ACC112 (cell line): ENCODE measurements at regions not wholly inside any gene's neighbourhood (a gene's known extent, or its start where the extent isn't known, plus 50 kb on each side); places are given as distances from the start of the nearest gene placed in this dataset.

Experiments used
- H2AFZ ChIP-seq: fragments of 200-600 bp; sonication (generic); one replicate; pipeline ENCODE4 v1.6.0; 2017; ENCODE audit warnings: antibody characterized with exemption, low read length; ENCODE audit not compliant: unreplicated experiment
- H3K27ac ChIP-seq: fragments of 200-600 bp; sonication (generic); 2 replicates; pipeline ENCODE4 v1.5.1; 2014; ENCODE audit warnings: low read depth, mild to moderate bottlenecking, antibody characterized with exemption, low read length, moderate library complexity
- H3K27me3 ChIP-seq: fragments of 200-600 bp; sonication (generic); 2 replicates; pipeline ENCODE4 v1.6.1; 2014; ENCODE audit warnings: mild to moderate bottlenecking, antibody characterized with exemption, low read length, moderate library complexity, mixed read lengths; ENCODE audit not compliant: insufficient read depth
- H3K36me3 ChIP-seq: fragments of 200-600 bp; sonication (generic); 2 replicates; pipeline ENCODE4 v1.6.1; 2016; ENCODE audit warnings: mild to moderate bottlenecking, antibody characterized with exemption, low read length, moderate library complexity, mixed read lengths; ENCODE audit not compliant: insufficient read depth
- H3K4me1 ChIP-seq: fragments of 200-600 bp; sonication (generic); one replicate; pipeline ENCODE4 v1.6.1; 2016; ENCODE audit warnings: low read length, mixed read lengths; ENCODE audit not compliant: insufficient read depth, unreplicated experiment, control insufficient read depth
- H3K4me3 ChIP-seq: fragments of 200-600 bp; sonication (generic); 2 replicates; pipeline ENCODE4 v1.5.1; 2014; ENCODE audit warnings: mild to moderate bottlenecking, low read depth, low read length
- H3K79me2 ChIP-seq: fragments of 200-600 bp; sonication (generic); one replicate; pipeline ENCODE4 v1.6.0; 2016; ENCODE audit warnings: low read length; ENCODE audit not compliant: control insufficient read depth, unreplicated experiment, insufficient read depth

- Histone ChIP-seq H3K4me1 (no peaks in the 10 kb centered on the region), H3K36me3 (no peaks in the 10 kb centered on the region), H2AFZ (no peak overlapping the region), H3K4me3 (no peak overlapping the region), H3K79me2 (no peaks in the 10 kb centered on the region), H3K27me3 (no peaks in the 10 kb centered on the region), H3K27ac (no peak overlapping the region)
Observed at GRCh38 chr5:40368200-40368599, 311.5 kb upstream of the PTGER4 start.

- Histone ChIP-seq H3K27me3 (no peaks in the 10 kb centered on the region), H3K36me3 (no peaks in the 10 kb centered on the region), H3K4me3 (no peak overlapping the region), H2AFZ (peak overlapping the region; percentile 27), H3K4me1 (no peaks in the 10 kb centered on the region), H3K27ac (no peak overlapping the region), H3K79me2 (no peaks in the 10 kb centered on the region)
Observed at GRCh38 chr5:40367255-40367654, 312.5 kb upstream of the PTGER4 start.

GRCh38 chr5:40365342-40366330 is 314.1 kb upstream of the PTGER4 start:
- no peaks in the 10 kb centered on the region for H3K4me1 ChIP-seq
- H3K27me3 ChIP-seq, result no peaks in the 10 kb centered on the region

DNA sequence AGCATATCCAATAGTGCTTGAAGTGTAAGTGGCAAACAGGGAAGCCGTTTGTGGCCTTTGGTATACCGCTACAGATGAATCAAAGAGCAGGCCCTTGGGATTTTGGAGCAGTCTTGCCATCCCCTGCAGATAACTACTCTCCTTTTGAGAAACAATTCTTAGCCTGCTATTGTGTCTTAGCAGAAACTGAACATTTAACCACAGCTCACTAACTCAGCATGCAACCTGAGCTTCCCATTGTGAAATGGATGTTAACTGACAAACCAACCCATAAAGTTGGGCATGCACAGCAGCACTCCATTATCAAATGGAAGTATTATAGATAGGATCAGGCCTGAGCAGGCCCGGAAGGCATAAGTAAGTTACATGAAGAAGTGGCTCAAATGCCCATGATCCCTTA is 315.3 kb upstream of the PTGER4 start:
- Histone ChIP-seq H3K79me2 (no peaks in the 10 kb centered on the region), H3K4me3 (no peak overlapping the region), H2AFZ (no peak overlapping the region), H3K27me3 (no peaks in the 10 kb centered on the region), H3K36me3 (no peaks in the 10 kb centered on the region), H3K27ac (no peak overlapping the region), H3K4me1 (no peaks in the 10 kb centered on the region)

More at GRCh38 chr5:40365342-40366330, 314.1 kb upstream of the PTGER4 start:
- no peaks in the 10 kb centered on the region for H3K36me3 ChIP-seq
- H3K27ac ChIP-seq, result no peak overlapping the region
- no peaks in the 10 kb centered on the region for H3K79me2 ChIP-seq
- H2AFZ ChIP-seq, result no peak overlapping the region
- no peak overlapping the region for H3K4me3 ChIP-seq

GRCh38 chr5:40361378-40361777 is 318.3 kb upstream of the PTGER4 start:
- no peaks in the 10 kb centered on the region for H3K36me3 ChIP-seq
- H2AFZ ChIP-seq, result no peak overlapping the region
- no peak overlapping the region for H3K27ac ChIP-seq
- H3K79me2 ChIP-seq, result no peaks in the 10 kb centered on the region
- no peak overlapping the region for H3K4me3 ChIP-seq
- no peaks in the 10 kb centered on the region for H3K27me3 ChIP-seq
- no peaks in the 10 kb centered on the region for H3K4me1 ChIP-seq

- Histone ChIP-seq H3K27ac (no peak overlapping the region), H3K36me3 (no peaks in the 10 kb centered on the region), H2AFZ (no peak overlapping the region), H3K4me1 (no peaks in the 10 kb centered on the region), H3K79me2 (no peaks in the 10 kb centered on the region), H3K27me3 (no peaks in the 10 kb centered on the region), H3K4me3 (no peak overlapping the region)
Observed at GRCh38 chr5:40360685-40361084, 319.0 kb upstream of the PTGER4 start.

- Histone ChIP-seq H3K79me2 (no peaks in the 10 kb centered on the region), H3K36me3 (no peaks in the 10 kb centered on the region), H2AFZ (no peak overlapping the region)
Observed at GRCh38 chr5:40359832-40360231, 319.9 kb upstream of the PTGER4 start.

GRCh38 chr5:40359093-40359492 is 320.6 kb upstream of the PTGER4 start:
- Histone ChIP-seq H3K79me2 (no peaks in the 10 kb centered on the region), H3K4me3 (no peak overlapping the region), H3K4me1 (no peaks in the 10 kb centered on the region), H3K36me3 (no peaks in the 10 kb centered on the region), H3K27ac (no peak overlapping the region), H2AFZ (no peak overlapping the region), H3K27me3 (no peaks in the 10 kb centered on the region)

More at GRCh38 chr5:40359832-40360231, 319.9 kb upstream of the PTGER4 start:
- no peaks in the 10 kb centered on the region for H3K4me1 ChIP-seq
- H3K27ac ChIP-seq, result no peak overlapping the region
- H3K4me3 ChIP-seq, result no peak overlapping the region
- H3K27me3 ChIP-seq, result no peaks in the 10 kb centered on the region

DNA sequence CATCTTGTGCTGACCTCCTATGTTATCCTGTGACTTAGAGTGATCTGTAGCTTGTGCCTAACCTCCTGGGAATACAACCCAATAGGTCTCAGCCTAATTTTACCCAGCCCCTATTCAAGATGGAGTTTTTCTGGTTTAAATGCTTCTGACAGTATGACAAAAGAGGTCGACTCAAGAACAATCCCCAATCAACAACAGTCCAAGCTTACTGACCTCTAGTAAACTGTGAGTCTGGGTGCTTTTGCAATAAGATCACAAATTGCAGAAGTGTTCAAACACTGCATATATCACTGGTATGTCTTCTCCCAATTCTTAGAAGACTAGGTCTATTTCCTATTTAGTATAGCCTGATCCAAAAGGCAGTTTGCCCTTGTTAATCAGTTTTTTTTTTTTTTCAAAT is 323.5 kb upstream of the PTGER4 start:
- no peaks in the 10 kb centered on the region for H3K36me3 ChIP-seq
- H3K79me2 ChIP-seq, result no peaks in the 10 kb centered on the region

DNA sequence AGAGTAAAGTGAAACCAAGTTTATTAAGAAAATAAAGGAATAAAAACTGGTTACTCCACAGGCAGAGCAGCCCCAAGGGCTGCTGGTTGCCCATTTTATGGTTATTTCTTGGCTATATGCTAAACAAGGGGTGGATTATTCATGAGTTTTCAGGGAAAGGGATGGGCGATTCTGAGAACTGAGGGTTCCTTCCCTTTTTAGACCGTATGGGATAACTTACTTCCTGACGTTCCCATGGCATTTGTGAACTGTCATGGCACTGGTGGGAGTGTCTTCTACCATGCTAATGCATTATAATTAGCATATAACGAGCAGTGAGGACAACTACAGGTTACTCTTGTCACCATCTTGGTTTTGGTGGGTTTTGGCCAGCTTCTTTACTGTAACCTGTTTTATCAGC is 323.9 kb upstream of the PTGER4 start:
- Histone ChIP-seq H3K27ac (no peak overlapping the region), H3K36me3 (no peaks in the 10 kb centered on the region), H3K79me2 (no peaks in the 10 kb centered on the region), H2AFZ (no peak overlapping the region), H3K27me3 (no peaks in the 10 kb centered on the region), H3K4me3 (no peak overlapping the region), H3K4me1 (no peaks in the 10 kb centered on the region)

More for the DNA sequence above, 323.5 kb upstream of the PTGER4 start:
- Histone ChIP-seq H3K4me3 (no peak overlapping the region), H3K4me1 (no peaks in the 10 kb centered on the region), H2AFZ (no peak overlapping the region), H3K27me3 (no peaks in the 10 kb centered on the region), H3K27ac (no peak overlapping the region)

GRCh38 chr5:40355181-40355580 is 324.5 kb upstream of the PTGER4 start:
- Histone ChIP-seq H2AFZ (no peak overlapping the region), H3K79me2 (no peaks in the 10 kb centered on the region)

More at GRCh38 chr5:40355181-40355580, 324.5 kb upstream of the PTGER4 start:
- H3K4me1 ChIP-seq, result no peaks in the 10 kb centered on the region
- H3K27me3 ChIP-seq, result no peaks in the 10 kb centered on the region
- H3K27ac ChIP-seq, result no peak overlapping the region
- no peak overlapping the region for H3K4me3 ChIP-seq
- no peaks in the 10 kb centered on the region for H3K36me3 ChIP-seq
